ENCODE measurements at regions not wholly inside any gene's neighbourhood (a gene's known extent, or its start where the extent isn't known, plus 50 kb on each side); places are given as distances from the start of the nearest gene placed in this dataset.
"Not testable (repeated sequence)": the region's sequence is repeated elsewhere in the genome, so short reads cannot be mapped to it uniquely, and the experiment has no call there.

DNA sequence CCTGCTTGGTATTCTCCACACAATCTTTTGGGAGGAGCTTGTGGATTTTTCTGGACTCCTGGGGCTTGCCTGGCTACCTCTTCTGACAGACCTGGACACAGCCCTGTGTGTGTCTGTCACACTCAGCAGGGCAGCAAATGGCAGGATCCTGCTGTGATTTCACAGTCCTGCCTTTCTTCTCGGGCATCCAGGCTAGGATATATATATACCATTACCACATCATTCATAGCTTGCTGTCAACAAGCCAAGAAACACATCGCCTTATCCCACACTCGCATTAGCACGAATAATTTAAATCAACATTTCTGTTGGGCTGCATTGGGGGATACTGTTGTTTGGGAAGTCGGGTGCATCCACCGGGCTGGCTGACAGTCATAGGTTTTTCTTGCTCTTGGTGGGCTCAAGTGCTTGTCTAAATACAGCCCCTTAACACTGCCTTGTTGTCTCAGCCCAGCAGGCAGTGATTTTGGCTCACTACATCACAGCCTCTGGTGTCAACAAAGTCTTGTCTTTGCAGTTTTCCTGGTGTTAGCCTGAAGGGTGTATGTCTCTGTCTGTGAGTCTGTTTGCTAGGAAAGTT, 154.9 kb upstream of the FERMT1 start:
- H3K9me3 ChIP-seq: peaks cover 7% of the 10 kb centered on the region; the same call in 1 of the 2 replicates
- no peaks in the 10 kb centered on the region for H3K36me3 ChIP-seq (ENCODE audit: control insufficient read depth, insufficient read depth, low read length)
- no TSS peak for BruUV-seq (replicated peaks)
- H3K4me1 ChIP-seq: no peaks in the 10 kb centered on the region
- H3K4me3 ChIP-seq (ENCODE audit: low read depth, low read length): no peak overlapping the region
- H3K4me1 Mint-ChIP-seq (ENCODE audit: low read depth, unreplicated experiment): no peaks in the 10 kb centered on the region
- H3K27ac Mint-ChIP-seq (ENCODE audit: unreplicated experiment): no peak overlapping the region
- DNase-seq: no peak
- H3K27me3 ChIP-seq (replicated peaks; ENCODE audit: control insufficient read depth, insufficient read depth, low read length): no peaks in the 10 kb centered on the region
- CTCF ChIA-PET: no interaction called here
- POLR2A ChIA-PET: no interaction called here
- TF ChIP-seq, protein P1, sequence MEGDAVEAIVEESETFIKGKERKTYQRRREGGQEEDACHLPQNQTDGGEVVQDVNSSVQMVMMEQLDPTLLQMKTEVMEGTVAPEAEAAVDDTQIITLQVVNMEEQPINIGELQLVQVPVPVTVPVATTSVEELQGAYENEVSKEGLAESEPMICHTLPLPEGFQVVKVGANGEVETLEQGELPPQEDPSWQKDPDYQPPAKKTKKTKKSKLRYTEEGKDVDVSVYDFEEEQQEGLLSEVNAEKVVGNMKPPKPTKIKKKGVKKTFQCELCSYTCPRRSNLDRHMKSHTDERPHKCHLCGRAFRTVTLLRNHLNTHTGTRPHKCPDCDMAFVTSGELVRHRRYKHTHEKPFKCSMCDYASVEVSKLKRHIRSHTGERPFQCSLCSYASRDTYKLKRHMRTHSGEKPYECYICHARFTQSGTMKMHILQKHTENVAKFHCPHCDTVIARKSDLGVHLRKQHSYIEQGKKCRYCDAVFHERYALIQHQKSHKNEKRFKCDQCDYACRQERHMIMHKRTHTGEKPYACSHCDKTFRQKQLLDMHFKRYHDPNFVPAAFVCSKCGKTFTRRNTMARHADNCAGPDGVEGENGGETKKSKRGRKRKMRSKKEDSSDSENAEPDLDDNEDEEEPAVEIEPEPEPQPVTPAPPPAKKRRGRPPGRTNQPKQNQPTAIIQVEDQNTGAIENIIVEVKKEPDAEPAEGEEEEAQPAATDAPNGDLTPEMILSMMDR (IDR thresholded peaks at IDR 0.05; ENCODE audit: insufficient read depth in 1 of 2, low read depth in 1 of 2, low read length in 1 of 2, severe bottlenecking in 1 of 2, unreplicated experiment in 1 of 2): no peak
- intact Hi-C loops (cut with micrococcal nuclease; ENCODE audit: unreplicated experiment): no loop called here
- H3K36me3 Mint-ChIP-seq (ENCODE audit: insufficient read depth, unreplicated experiment): no peaks in the 10 kb centered on the region
- H3K9me3 Mint-ChIP-seq (ENCODE audit: unreplicated experiment): peaks cover 6% of the 10 kb centered on the region
- no peak overlapping the region for H3K4me3 Mint-ChIP-seq (ENCODE audit: unreplicated experiment)
- H3K27me3 Mint-ChIP-seq (ENCODE audit: insufficient read depth, unreplicated experiment): peaks cover 5% of the 10 kb centered on the region

DNA sequence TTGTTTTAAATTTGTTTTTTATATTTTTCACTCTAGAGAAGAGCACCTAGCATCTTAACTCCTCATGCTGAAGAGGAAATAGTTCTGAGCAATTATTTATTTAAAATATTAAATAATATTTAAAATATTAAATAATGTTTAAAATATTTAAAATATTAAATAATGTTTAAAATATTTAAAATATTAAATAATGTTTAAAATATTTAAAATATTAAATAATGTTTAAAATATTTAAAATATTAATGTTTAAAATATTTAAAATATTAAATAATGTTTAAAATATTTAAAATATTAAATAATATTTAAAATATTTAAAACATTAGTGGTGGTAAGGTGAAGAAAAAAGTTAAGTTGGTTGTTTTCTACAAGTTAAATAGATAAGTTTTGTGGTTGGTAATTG, 147.6 kb upstream of the FERMT1 start:
- H3K4me3 Mint-ChIP-seq (ENCODE audit: unreplicated experiment); H3K4me1 Mint-ChIP-seq (ENCODE audit: low read depth, unreplicated experiment); DNase-seq; H3K4me3 ChIP-seq (ENCODE audit: low read depth, low read length); POLR2A ChIA-PET; H3K27me3 Mint-ChIP-seq (ENCODE audit: insufficient read depth, unreplicated experiment); H3K27me3 ChIP-seq (replicated peaks; ENCODE audit: control insufficient read depth, insufficient read depth, low read length); H3K36me3 Mint-ChIP-seq (ENCODE audit: insufficient read depth, unreplicated experiment); H3K9me3 ChIP-seq; intact Hi-C loops (cut with micrococcal nuclease; ENCODE audit: unreplicated experiment); H3K9me3 Mint-ChIP-seq (ENCODE audit: unreplicated experiment); BruUV-seq (replicated peaks); H3K36me3 ChIP-seq (ENCODE audit: control insufficient read depth, insufficient read depth, low read length); H3K4me1 ChIP-seq; H3K27ac Mint-ChIP-seq (ENCODE audit: unreplicated experiment): not testable (repeated sequence)
- CTCF ChIA-PET: interaction anchor here (1.6 kb wide), 1 partner anchor 313 kb away, joined by 5 read pairs; no protein-coding TSS in a partner anchor

DNA sequence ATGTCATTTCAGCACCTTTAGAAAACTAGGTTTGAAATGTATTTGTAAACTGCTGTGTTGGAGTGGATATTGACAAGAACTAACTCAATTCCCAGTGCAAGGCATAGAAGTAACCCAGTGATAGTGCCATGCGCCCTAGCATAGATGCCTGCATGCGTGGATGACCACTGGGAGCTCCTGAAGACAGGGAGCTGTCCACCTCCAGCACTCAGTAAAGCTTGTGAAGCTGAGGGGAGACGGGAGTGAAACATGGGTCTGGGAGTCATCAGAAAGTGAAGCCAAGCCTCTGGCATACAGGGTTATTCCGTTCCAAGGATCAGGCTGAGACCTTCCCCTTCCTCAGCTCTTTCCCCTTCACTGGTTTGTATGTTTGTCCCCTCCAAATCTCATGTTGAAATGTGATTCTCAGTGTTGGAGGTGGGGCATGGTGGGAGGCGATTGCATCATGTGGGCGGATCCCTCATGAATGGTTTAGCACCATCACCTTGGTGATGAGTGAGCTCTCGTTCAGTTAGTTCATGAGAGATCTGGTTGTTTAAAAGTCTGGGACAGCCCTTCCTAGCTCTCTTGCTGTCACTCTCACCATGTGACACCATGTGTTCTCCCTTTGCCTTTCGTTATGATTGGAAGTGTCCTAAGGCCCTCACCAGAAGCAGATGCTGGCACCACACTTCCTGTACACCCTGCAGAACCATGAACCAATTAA, 146.5 kb upstream of the FERMT1 start:
- H3K27me3 Mint-ChIP-seq (ENCODE audit: insufficient read depth, unreplicated experiment): no peaks in the 10 kb centered on the region
- H3K4me3 ChIP-seq (ENCODE audit: low read depth, low read length): no peak overlapping the region
- H3K9me3 ChIP-seq: no peaks in the 10 kb centered on the region
- no peak overlapping the region for H3K4me3 Mint-ChIP-seq (ENCODE audit: unreplicated experiment)
- intact Hi-C loops (cut with micrococcal nuclease; ENCODE audit: unreplicated experiment): loop anchor here (5.0 to 10.0 kb wide), 2 partner anchors 125 to 218 kb away; no protein-coding TSS in a partner anchor
- TF ChIP-seq, protein P1 (IDR thresholded peaks at IDR 0.05; ENCODE audit: insufficient read depth in 1 of 2, low read depth in 1 of 2, low read length in 1 of 2, severe bottlenecking in 1 of 2, unreplicated experiment in 1 of 2): no peak
- H3K4me1 ChIP-seq: no peaks in the 10 kb centered on the region
- H3K4me1 Mint-ChIP-seq (ENCODE audit: low read depth, unreplicated experiment): no peaks in the 10 kb centered on the region
- DNase-seq: no peak
- H3K36me3 ChIP-seq (ENCODE audit: control insufficient read depth, insufficient read depth, low read length): no peaks in the 10 kb centered on the region
- H3K27ac Mint-ChIP-seq (ENCODE audit: unreplicated experiment): no peak overlapping the region
- BruUV-seq (replicated peaks): no TSS peak
- no peaks in the 10 kb centered on the region; the same call in 1 of the 2 replicates for H3K27me3 ChIP-seq (replicated peaks; ENCODE audit: control insufficient read depth, insufficient read depth, low read length)
- H3K36me3 Mint-ChIP-seq (ENCODE audit: insufficient read depth, unreplicated experiment): no peaks in the 10 kb centered on the region
- ChIA-PET POLR2A (no interaction called here), CTCF (interaction anchor here (1.6 kb wide), 1 partner anchor 314 kb away, joined by 5 read pairs; no protein-coding TSS in a partner anchor)
- no peaks in the 10 kb centered on the region for H3K9me3 Mint-ChIP-seq (ENCODE audit: unreplicated experiment)
